HCT116 (cell line): ENCODE measurements at regions not wholly inside any gene's neighbourhood (a gene's known extent, or its start where the extent isn't known, plus 50 kb on each side); places are given as distances from the start of the nearest gene placed in this dataset.

Source experiments
- ATAC-seq: fragments of 200-7000 bp; cut with Tn5 transposase; 2 replicates; pipeline ENCODE4 v1.9.1; 2020; ENCODE audit warnings: mild to moderate bottlenecking, moderate library complexity
- BruUV-seq: library from RNA; stranded (reverse); fragments of 400-500 nt; replicated peaks from 2 replicates; lab custom pipeline; 2021; lab: Mats Ljungman, UMichigan
- CTCF ChIA-PET: fragments of 300-600 bp; sonication (Branson Sonifier 250); formaldehyde crosslinking; loops from one replicate; lab custom pipeline; 2021; ENCODE audit warnings: antibody characterized with exemption; lab: Charles Lee
- POLR2A ChIA-PET: fragments of 300-600, 350-600 bp; sonication (Branson Sonifier 250); formaldehyde crosslinking; loops from one replicate; lab custom pipeline; 2021; ENCODE audit warnings: antibody characterized with exemption; lab: Charles Lee
- RAD21 ChIA-PET, 2 experiments: fragments of 300-600 bp; sonication (Branson Sonifier 250); formaldehyde crosslinking; loops; one replicate each; lab custom pipeline; 2023; ENCODE audit warnings: low total read pairs in 2 of 2; ENCODE audit not compliant: uncharacterized antibody in 2 of 2, unreplicated experiment in 2 of 2, low non-redundant PET in 1 of 2; lab: Charles Lee
- DNase-seq: peaks from one replicate; pipeline ENCODE4 v3.0.0-alpha.2; 2010; ENCODE audit warnings: low read depth, low spot score
- H2AFZ ChIP-seq: fragments of 200-600 bp; shearing (Covaris generic), sonication (generic); 2 replicates; pipeline ENCODE4 v1.6.1; 2017; ENCODE audit warnings: low read depth, mixed run types, mixed read lengths, antibody characterized with exemption, low read length; ENCODE audit not compliant: poor library complexity, severe bottlenecking
- H3K27ac ChIP-seq: 2 replicates; pipeline ENCODE4 v1.5.1; 2012; ENCODE audit warnings: low read depth, low read length
- H3K27me3 ChIP-seq: fragments of 200-600 bp; sonication (generic); 2 replicates; pipeline ENCODE4 v1.6.1; 2016; ENCODE audit warnings: mixed run types, low read length, mixed read lengths; ENCODE audit not compliant: insufficient read depth
- H3K36me3 ChIP-seq, 2 experiments: fragments of 200-500 bp in 1 of 2; fragments of 200-600 bp in 1 of 2; sonication (Bioruptor generic) in 1 of 2; sonication (generic) in 1 of 2; 2 replicates each; pipeline versions ENCODE4 v1.5.1 to v1.6.1; 2014 to 2016; ENCODE audit warnings: low read length in 2 of 2, inconsistent platforms in 1 of 2, mixed read lengths in 1 of 2, mixed run types in 1 of 2; ENCODE audit not compliant: insufficient read depth in 2 of 2, control insufficient read depth in 1 of 2
- H3K4me1 ChIP-seq, 2 experiments: fragments of 200-600 bp in 1 of 2; sonication (generic) in 1 of 2; 2 replicates each; pipeline versions ENCODE4 v1.5.1 to v1.6.1; 2012 to 2017; ENCODE audit warnings: low read length in 2 of 2, inconsistent platforms in 1 of 2, mild to moderate bottlenecking in 1 of 2, mixed read lengths in 1 of 2, mixed run types in 1 of 2, moderate library complexity in 1 of 2; ENCODE audit not compliant: insufficient read depth in 2 of 2, control insufficient read depth in 1 of 2
- H3K4me2 ChIP-seq: fragments of 200-600 bp; sonication (generic); 2 replicates; pipeline ENCODE4 v1.6.1; 2017; ENCODE audit warnings: mixed run types, low read length, mixed read lengths
- H3K4me3 ChIP-seq, 2 experiments: fragments of 200-600 bp in 1 of 2; sonication (generic) in 1 of 2; replicated peaks in 1 of 2; 2 replicates each; pipeline ENCODE4 v1.5.1; 2011 to 2016; ENCODE audit warnings: low read length in 2 of 2, control low read depth in 1 of 2, low read depth in 1 of 2, mild to moderate bottlenecking in 1 of 2, mixed read lengths in 1 of 2, mixed run types in 1 of 2
- H3K79me2 ChIP-seq: fragments of 200-600 bp; sonication (generic); 2 replicates; pipeline ENCODE4 v1.6.1; 2017; ENCODE audit warnings: mild to moderate bottlenecking, mixed run types, low read length, moderate library complexity, mixed read lengths; ENCODE audit not compliant: insufficient read depth
- H3K9ac ChIP-seq: fragments of 200-600 bp; sonication (generic); 2 replicates; pipeline ENCODE4 v1.6.1; 2016; ENCODE audit warnings: low read length, mixed read lengths
- H3K9me2 ChIP-seq: fragments of 200-600 bp; sonication (generic), shearing (Covaris generic); 2 replicates; pipeline ENCODE4 v1.6.1; 2017; ENCODE audit warnings: mixed run types, mild to moderate bottlenecking, moderate library complexity; ENCODE audit not compliant: insufficient read depth
- H3K9me3 ChIP-seq, 2 experiments: fragments of 200-500 bp in 1 of 2; fragments of 200-600 bp in 1 of 2; sonication (Bioruptor generic) in 1 of 2; sonication (generic) in 1 of 2; 2 replicates each; pipeline ENCODE4 v1.6.1; 2014 to 2017; ENCODE audit warnings: low read length in 2 of 2, mixed read lengths in 2 of 2, inconsistent platforms in 1 of 2, low read depth in 1 of 2, mild to moderate bottlenecking in 1 of 2, mixed run types in 1 of 2, moderate library complexity in 1 of 2; ENCODE audit not compliant: control insufficient read depth in 1 of 2, insufficient read depth in 1 of 2
- H4K20me1 ChIP-seq: fragments of 200-600 bp; sonication (generic), shearing (Covaris generic); 2 replicates; pipeline ENCODE4 v1.6.1; 2017; ENCODE audit warnings: mixed run types, mild to moderate bottlenecking, moderate library complexity; ENCODE audit not compliant: insufficient read depth
- CEBPB ChIP-seq: IDR thresholded peaks from 2 replicates; pipeline ENCODE4 v1.6.1; 2012; ENCODE audit warnings: low read depth
- ELF1 ChIP-seq: IDR thresholded peaks from 2 replicates; pipeline ENCODE4 v1.6.1; 2012; ENCODE audit warnings: low read depth, borderline replicate concordance
- EZH2phosphoT487 ChIP-seq: fragments of 200-600 bp; IDR thresholded peaks from 2 replicates; pipeline ENCODE4 v1.6.1; 2018; ENCODE audit warnings: antibody characterized with exemption, borderline replicate concordance
- FOSL1 ChIP-seq: IDR thresholded peaks from 2 replicates; pipeline ENCODE4 v1.6.1; 2012; ENCODE audit warnings: low read depth
- JUND ChIP-seq: IDR thresholded peaks from 2 replicates; pipeline ENCODE4 v1.6.1; 2012
- POLR2A ChIP-seq: IDR thresholded peaks from 2 replicates; pipeline ENCODE4 v1.7.0; 2011; ENCODE audit warnings: borderline replicate concordance; ENCODE audit not compliant: insufficient read depth, insufficient read length; ENCODE audit errors: extremely low read depth
- POLR2AphosphoS5 ChIP-seq: IDR thresholded peaks from 2 replicates; pipeline ENCODE4 v1.6.1; 2011; ENCODE audit warnings: mild to moderate bottlenecking, low read depth, low read length, moderate library complexity
- RAD21 ChIP-seq: IDR thresholded peaks from 2 replicates; pipeline ENCODE4 v1.6.1; 2012; ENCODE audit warnings: low read depth, mild to moderate bottlenecking
- SIN3A ChIP-seq: IDR thresholded peaks from 2 replicates; pipeline ENCODE4 v1.6.1; 2012; ENCODE audit warnings: low read depth
- SP1 ChIP-seq: IDR thresholded peaks from 2 replicates; pipeline ENCODE4 v1.6.1; 2012; ENCODE audit warnings: low read depth
- SRF ChIP-seq: IDR thresholded peaks from 2 replicates; pipeline ENCODE4 v1.6.1; 2012; ENCODE audit warnings: low read depth
- TCF7L2 ChIP-seq: IDR thresholded peaks from 2 replicates; pipeline ENCODE4 v1.7.0; 2011; ENCODE audit warnings: borderline replicate concordance, inconsistent platforms; ENCODE audit not compliant: insufficient read depth, insufficient read length; ENCODE audit errors: extremely low read depth
- ZFX ChIP-seq: fragments of 450-650 bp; IDR thresholded peaks from 2 replicates; pipeline ENCODE4 v1.6.1; 2017
- ZNF274 ChIP-seq: fragments of 200-500 bp; sonication (Bioruptor generic); IDR thresholded peaks from 2 replicates; pipeline ENCODE4 v1.6.1; 2014; ENCODE audit warnings: mild to moderate bottlenecking, low read depth, low read length, inconsistent platforms
- intact Hi-C: fragments of 100-400 bp; cut with micrococcal nuclease; formaldehyde crosslinking; loops from 2 replicates; pipeline ENCODE4 v1.10.0; 2022
- TF ChIP-seq, protein P1 (sequence below), 3 experiments: fragments of 200-600 bp in 1 of 3; sonication (generic) in 1 of 3; IDR thresholded peaks in 2 of 3; conservative IDR thresholded peaks in 1 of 3; 2 replicates each; pipeline ENCODE4 v1.5.1; 2012 to 2017; ENCODE audit warnings: low read depth in 2 of 3, low read length in 2 of 3, antibody characterized with exemption in 1 of 3, borderline replicate concordance in 1 of 3, control low read depth in 1 of 3, mild to moderate bottlenecking in 1 of 3, mixed read lengths in 1 of 3, mixed run types in 1 of 3, moderate library complexity in 1 of 3; ENCODE audit not compliant: insufficient read depth in 1 of 3
- TF ChIP-seq, protein P2 (sequence below): IDR thresholded peaks from 2 replicates; pipeline ENCODE4 v1.6.1; 2012
- TF ChIP-seq, protein P3 (sequence below): IDR thresholded peaks from 2 replicates; pipeline ENCODE4 v1.6.1; 2012
- TF ChIP-seq, protein P4 (sequence below): IDR thresholded peaks from 2 replicates; pipeline ENCODE4 v1.6.1; 2011; ENCODE audit warnings: mild to moderate bottlenecking, low read length, moderate library complexity; ENCODE audit not compliant: insufficient replicate concordance; ENCODE audit errors: extremely low read depth

GRCh38 chr14:105838107-105838506 lies 311.7 kb downstream of the TMEM121 start (continued):
- TF ChIP-seq, protein P1, sequence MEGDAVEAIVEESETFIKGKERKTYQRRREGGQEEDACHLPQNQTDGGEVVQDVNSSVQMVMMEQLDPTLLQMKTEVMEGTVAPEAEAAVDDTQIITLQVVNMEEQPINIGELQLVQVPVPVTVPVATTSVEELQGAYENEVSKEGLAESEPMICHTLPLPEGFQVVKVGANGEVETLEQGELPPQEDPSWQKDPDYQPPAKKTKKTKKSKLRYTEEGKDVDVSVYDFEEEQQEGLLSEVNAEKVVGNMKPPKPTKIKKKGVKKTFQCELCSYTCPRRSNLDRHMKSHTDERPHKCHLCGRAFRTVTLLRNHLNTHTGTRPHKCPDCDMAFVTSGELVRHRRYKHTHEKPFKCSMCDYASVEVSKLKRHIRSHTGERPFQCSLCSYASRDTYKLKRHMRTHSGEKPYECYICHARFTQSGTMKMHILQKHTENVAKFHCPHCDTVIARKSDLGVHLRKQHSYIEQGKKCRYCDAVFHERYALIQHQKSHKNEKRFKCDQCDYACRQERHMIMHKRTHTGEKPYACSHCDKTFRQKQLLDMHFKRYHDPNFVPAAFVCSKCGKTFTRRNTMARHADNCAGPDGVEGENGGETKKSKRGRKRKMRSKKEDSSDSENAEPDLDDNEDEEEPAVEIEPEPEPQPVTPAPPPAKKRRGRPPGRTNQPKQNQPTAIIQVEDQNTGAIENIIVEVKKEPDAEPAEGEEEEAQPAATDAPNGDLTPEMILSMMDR (IDR thresholded peaks at IDR 0.05 in 2 of 3, conservative IDR thresholded peaks at IDR 0.05 in 1 of 3; ENCODE audit: borderline replicate concordance in 1 of 3, insufficient read depth in 1 of 3, low read depth in 2 of 3, low read length in 2 of 3) = no peak

- TF ChIP-seq ZNF274 (no peak), EZH2phosphoT487 (no peak), CEBPB (no peak), SIN3A (no peak), ZFX (no peak), POLR2AphosphoS5 (no peak), ELF1 (no peak), SP1 (no peak), TCF7L2 (no peak), RAD21 (no peak), POLR2A (no peak), SRF (no peak), FOSL1 (no peak), JUND (no peak)
- TF ChIP-seq, protein P2, sequence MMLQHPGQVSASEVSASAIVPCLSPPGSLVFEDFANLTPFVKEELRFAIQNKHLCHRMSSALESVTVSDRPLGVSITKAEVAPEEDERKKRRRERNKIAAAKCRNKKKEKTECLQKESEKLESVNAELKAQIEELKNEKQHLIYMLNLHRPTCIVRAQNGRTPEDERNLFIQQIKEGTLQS = no peak
- TF ChIP-seq, protein P3, sequence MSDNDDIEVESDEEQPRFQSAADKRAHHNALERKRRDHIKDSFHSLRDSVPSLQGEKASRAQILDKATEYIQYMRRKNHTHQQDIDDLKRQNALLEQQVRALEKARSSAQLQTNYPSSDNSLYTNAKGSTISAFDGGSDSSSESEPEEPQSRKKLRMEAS = no peak
- TF ChIP-seq, protein P4, sequence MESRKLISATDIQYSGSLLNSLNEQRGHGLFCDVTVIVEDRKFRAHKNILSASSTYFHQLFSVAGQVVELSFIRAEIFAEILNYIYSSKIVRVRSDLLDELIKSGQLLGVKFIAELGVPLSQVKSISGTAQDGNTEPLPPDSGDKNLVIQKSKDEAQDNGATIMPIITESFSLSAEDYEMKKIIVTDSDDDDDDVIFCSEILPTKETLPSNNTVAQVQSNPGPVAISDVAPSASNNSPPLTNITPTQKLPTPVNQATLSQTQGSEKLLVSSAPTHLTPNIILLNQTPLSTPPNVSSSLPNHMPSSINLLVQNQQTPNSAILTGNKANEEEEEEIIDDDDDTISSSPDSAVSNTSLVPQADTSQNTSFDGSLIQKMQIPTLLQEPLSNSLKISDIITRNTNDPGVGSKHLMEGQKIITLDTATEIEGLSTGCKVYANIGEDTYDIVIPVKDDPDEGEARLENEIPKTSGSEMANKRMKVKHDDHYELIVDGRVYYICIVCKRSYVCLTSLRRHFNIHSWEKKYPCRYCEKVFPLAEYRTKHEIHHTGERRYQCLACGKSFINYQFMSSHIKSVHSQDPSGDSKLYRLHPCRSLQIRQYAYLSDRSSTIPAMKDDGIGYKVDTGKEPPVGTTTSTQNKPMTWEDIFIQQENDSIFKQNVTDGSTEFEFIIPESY = no peak
- Histone ChIP-seq H3K27me3 (peaks cover 18% of the 10 kb centered on the region), H3K9me3 (no peaks in the 10 kb centered on the region), H3K4me1 (no peaks in the 10 kb centered on the region), H3K36me3 (no peaks in the 10 kb centered on the region), H3K79me2 (no peaks in the 10 kb centered on the region), H3K9ac (no peak overlapping the region), H3K4me3 (no peak overlapping the region), H3K9me2 (no peaks in the 10 kb centered on the region), H3K4me2 (no peak overlapping the region), H2AFZ (no peak overlapping the region), H4K20me1 (no peaks in the 10 kb centered on the region), H3K27ac (no peak overlapping the region)
- ATAC-seq (no peak), DNase-seq (no peak)
- ChIA-PET RAD21 (no interaction called here), POLR2A (no interaction called here), CTCF (no interaction called here)
- intact Hi-C loops = no loop called here
- no TSS peak for BruUV-seq
Measured at GRCh38 chr14:105838591-105839424, 312.4 kb downstream of the TMEM121 start.
